DND-41 (cell line): ENCODE measurements at regions not wholly inside any gene's neighbourhood (a gene's known extent, or its start where the extent isn't known, plus 50 kb on each side); places are given as distances from the start of the nearest gene placed in this dataset.

Experiments
- ATAC-seq: fragments of 200-7000 bp; cut with Tn5 transposase; 3 replicates; pipeline ENCODE4 v1.9.1; 2021; ENCODE audit warnings: low read depth; ENCODE audit not compliant: insufficient read depth
- DNase-seq: peaks from one replicate; pipeline ENCODE4 v3.0.0-alpha.2; 2020
- H2AFZ ChIP-seq: 2 replicates; pipeline ENCODE4 v1.6.0; 2012; ENCODE audit warnings: low read depth, low read length
- H3K27ac ChIP-seq: 2 replicates; pipeline ENCODE4 v1.5.1; 2012; ENCODE audit warnings: low read length, inconsistent platforms
- H3K27me3 ChIP-seq: fragments of 200-600 bp; sonication (generic); 2 replicates; pipeline ENCODE4 v1.6.0; 2012; ENCODE audit warnings: low read length, mild to moderate bottlenecking, inconsistent platforms; ENCODE audit not compliant: insufficient read depth, poor library complexity
- H3K36me3 ChIP-seq: 2 replicates; pipeline ENCODE4 v1.5.1; 2012; ENCODE audit warnings: low read length, inconsistent platforms; ENCODE audit not compliant: insufficient read depth
- H3K4me1 ChIP-seq: 2 replicates; pipeline ENCODE4 v1.5.1; 2012; ENCODE audit warnings: mild to moderate bottlenecking, low read length; ENCODE audit not compliant: insufficient read depth
- H3K4me2 ChIP-seq: 2 replicates; pipeline ENCODE4 v1.6.0; 2012; ENCODE audit warnings: mild to moderate bottlenecking, moderate library complexity, low read length, inconsistent platforms; ENCODE audit not compliant: insufficient read depth
- H3K4me3 ChIP-seq, 2 experiments: fragments of 200-600 bp in 1 of 2; shearing (Covaris generic) in 1 of 2; 2 replicates each; pipeline ENCODE4 v1.5.1; 2012 to 2016; ENCODE audit warnings: inconsistent platforms in 2 of 2, low read length in 2 of 2, mild to moderate bottlenecking in 2 of 2, low read depth in 1 of 2, moderate library complexity in 1 of 2
- H3K79me2 ChIP-seq: 2 replicates; pipeline ENCODE4 v1.6.0; 2012; ENCODE audit warnings: low read length, inconsistent platforms; ENCODE audit not compliant: insufficient read depth
- H3K9ac ChIP-seq: 2 replicates; pipeline ENCODE4 v1.6.0; 2012; ENCODE audit warnings: low read depth, mild to moderate bottlenecking, inconsistent platforms, low read length, moderate library complexity
- H3K9me3 ChIP-seq: 2 replicates; pipeline ENCODE4 v1.5.1; 2012; ENCODE audit warnings: low read length, moderate library complexity, mild to moderate bottlenecking, inconsistent platforms; ENCODE audit not compliant: insufficient read depth, severe bottlenecking
- H4K20me1 ChIP-seq: 2 replicates; pipeline ENCODE4 v1.6.0; 2012; ENCODE audit warnings: low read length; ENCODE audit not compliant: insufficient read depth
- EZH2 ChIP-seq: IDR thresholded peaks from 3 replicates; pipeline ENCODE4 v1.6.1; 2012; ENCODE audit warnings: borderline replicate concordance, low read depth, mild to moderate bottlenecking, moderate library complexity, low read length, inconsistent platforms; ENCODE audit not compliant: severe bottlenecking
- TF ChIP-seq, protein P1 (sequence below): IDR thresholded peaks from 2 replicates; pipeline ENCODE4 v1.5.1; 2012; ENCODE audit warnings: borderline replicate concordance, low read length, moderate library complexity, mild to moderate bottlenecking; ENCODE audit not compliant: poor library complexity, severe bottlenecking; ENCODE audit errors: extremely low read depth

DNA sequence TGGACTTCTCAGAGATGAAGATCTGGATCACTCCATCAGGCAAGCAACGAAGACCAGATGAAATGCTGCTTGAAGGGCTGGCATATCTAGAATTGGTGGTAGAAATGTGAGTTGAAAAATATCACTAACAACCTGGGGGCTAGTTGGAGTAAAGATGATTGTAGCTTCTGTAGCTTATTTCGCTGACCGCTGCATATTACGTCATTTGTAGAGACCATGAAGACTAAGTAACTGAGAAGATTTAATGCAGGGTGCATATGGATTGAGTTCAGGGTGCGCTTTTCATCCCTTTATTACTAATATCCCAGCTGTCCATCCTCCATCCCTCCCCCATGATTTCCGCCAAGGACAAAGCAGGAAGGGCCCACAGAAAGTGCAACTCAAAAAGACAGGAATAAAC, 1364.0 kb downstream of the PCDH9 start:
- Histone ChIP-seq H4K20me1 (no peaks in the 10 kb centered on the region), H3K4me3 (no peak overlapping the region), H3K36me3 (no peaks in the 10 kb centered on the region), H3K27ac (no peak overlapping the region), H2AFZ (no peak overlapping the region), H3K4me2 (no peak overlapping the region), H3K9me3 (no peaks in the 10 kb centered on the region), H3K4me1 (no peaks in the 10 kb centered on the region), H3K79me2 (no peaks in the 10 kb centered on the region), H3K9ac (no peak overlapping the region), H3K27me3 (no peaks in the 10 kb centered on the region)
- ATAC-seq (no peak), DNase-seq (no peak)
- TF ChIP-seq, protein P1, sequence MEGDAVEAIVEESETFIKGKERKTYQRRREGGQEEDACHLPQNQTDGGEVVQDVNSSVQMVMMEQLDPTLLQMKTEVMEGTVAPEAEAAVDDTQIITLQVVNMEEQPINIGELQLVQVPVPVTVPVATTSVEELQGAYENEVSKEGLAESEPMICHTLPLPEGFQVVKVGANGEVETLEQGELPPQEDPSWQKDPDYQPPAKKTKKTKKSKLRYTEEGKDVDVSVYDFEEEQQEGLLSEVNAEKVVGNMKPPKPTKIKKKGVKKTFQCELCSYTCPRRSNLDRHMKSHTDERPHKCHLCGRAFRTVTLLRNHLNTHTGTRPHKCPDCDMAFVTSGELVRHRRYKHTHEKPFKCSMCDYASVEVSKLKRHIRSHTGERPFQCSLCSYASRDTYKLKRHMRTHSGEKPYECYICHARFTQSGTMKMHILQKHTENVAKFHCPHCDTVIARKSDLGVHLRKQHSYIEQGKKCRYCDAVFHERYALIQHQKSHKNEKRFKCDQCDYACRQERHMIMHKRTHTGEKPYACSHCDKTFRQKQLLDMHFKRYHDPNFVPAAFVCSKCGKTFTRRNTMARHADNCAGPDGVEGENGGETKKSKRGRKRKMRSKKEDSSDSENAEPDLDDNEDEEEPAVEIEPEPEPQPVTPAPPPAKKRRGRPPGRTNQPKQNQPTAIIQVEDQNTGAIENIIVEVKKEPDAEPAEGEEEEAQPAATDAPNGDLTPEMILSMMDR: no peak
- TF ChIP-seq EZH2: no peak

GRCh38 chr13:65865206-65865605, 1364.9 kb downstream of the PCDH9 start:
- Histone ChIP-seq H3K36me3 (no peaks in the 10 kb centered on the region), H3K9ac (no peak overlapping the region), H2AFZ (no peak overlapping the region), H3K4me2 (no peak overlapping the region), H3K27ac (no peak overlapping the region), H4K20me1 (no peaks in the 10 kb centered on the region), H3K4me1 (no peaks in the 10 kb centered on the region), H3K79me2 (no peaks in the 10 kb centered on the region), H3K9me3 (no peaks in the 10 kb centered on the region), H3K4me3 (no peak overlapping the region), H3K27me3 (no peaks in the 10 kb centered on the region)
- TF ChIP-seq, protein P1: no peak
- no peak for TF ChIP-seq EZH2
- DNase-seq: no peak
- no peak for ATAC-seq

- Histone ChIP-seq H3K4me1 (no peaks in the 10 kb centered on the region), H3K79me2 (no peaks in the 10 kb centered on the region), H3K27me3 (no peaks in the 10 kb centered on the region), H3K27ac (no peak overlapping the region), H3K9ac (no peak overlapping the region), H3K4me2 (no peak overlapping the region), H3K36me3 (no peaks in the 10 kb centered on the region), H2AFZ (no peak overlapping the region), H4K20me1 (no peaks in the 10 kb centered on the region), H3K4me3 (no peak overlapping the region), H3K9me3 (no peaks in the 10 kb centered on the region)
- ATAC-seq: no peak
- TF ChIP-seq EZH2: no peak
- TF ChIP-seq, protein P1: no peak
- no peak for DNase-seq
Observed at GRCh38 chr13:65864039-65864438, 1366.1 kb downstream of the PCDH9 start.

GRCh38 chr13:65860306-65860705, 1369.8 kb downstream of the PCDH9 start:
- Histone ChIP-seq H2AFZ (no peak overlapping the region), H3K4me2 (no peak overlapping the region), H4K20me1 (no peaks in the 10 kb centered on the region), H3K27me3 (no peaks in the 10 kb centered on the region), H3K4me1 (no peaks in the 10 kb centered on the region), H3K4me3 (no peak overlapping the region), H3K9me3 (no peaks in the 10 kb centered on the region), H3K79me2 (no peaks in the 10 kb centered on the region), H3K9ac (no peak overlapping the region), H3K36me3 (no peaks in the 10 kb centered on the region), H3K27ac (no peak overlapping the region)
- TF ChIP-seq, protein P1: no peak
- no peak for TF ChIP-seq EZH2
- DNase-seq: no peak
- ATAC-seq: no peak
